GM19238 (cell line): ENCODE measurements at regions not wholly inside any gene's neighbourhood (a gene's known extent, or its start where the extent isn't known, plus 50 kb on each side); places are given as distances from the start of the nearest gene placed in this dataset.
A peak's percentile ranks its signal among the peaks of the same experiment; 100 is the strongest.

ENCODE experiments used
- DNase-seq: peaks from one replicate; pipeline ENCODE4 v3.0.0; 2011; ENCODE audit warnings: low spot score; ENCODE audit not compliant: insufficient read length

GRCh38 chr14:76927971-76928700 is 100.4 kb downstream of the IRF2BPL start:
- no peak for DNase-seq

GRCh38 chr14:76926521-76927251 is 100.5 kb downstream of the LRRC74A start:
- DNase-seq, result peak; percentile 70

GRCh38 chr14:76925097-76925441 is 98.9 kb downstream of the LRRC74A start:
- DNase-seq, result no peak

- no peak for DNase-seq
Observed at GRCh38 chr14:76924371-76925096, 98.3 kb downstream of the LRRC74A start.

GRCh38 chr14:76923431-76924370 is 97.5 kb downstream of the LRRC74A start:
- no peak for DNase-seq

GRCh38 chr14:76922584-76922983 is 96.4 kb downstream of the LRRC74A start:
- no peak for DNase-seq

GRCh38 chr14:76922092-76922491 is 95.9 kb downstream of the LRRC74A start:
- no peak for DNase-seq

- no peak for DNase-seq
Observed at GRCh38 chr14:76921088-76921399, 94.8 kb downstream of the LRRC74A start.

GRCh38 chr14:76920331-76921087 is 94.3 kb downstream of the LRRC74A start:
- no peak for DNase-seq

GRCh38 chr14:76919431-76920330 is 93.5 kb downstream of the LRRC74A start:
- DNase-seq, result no peak
